Keratinocyte (primary cell): ENCODE measurements at regions not wholly inside any gene's neighbourhood (a gene's known extent, or its start where the extent isn't known, plus 50 kb on each side); places are given as distances from the start of the nearest gene placed in this dataset.

Experiments
- DNase-seq: peaks from one replicate; pipeline ENCODE4 v3.0.0-alpha.2; 2011; ENCODE audit warnings: low read depth, missing footprints, low spot score
- FAIRE-seq: peaks from 2 replicates; lab custom pipeline; 2011; peaks lifted over from hg19 to GRCh38; lab: Jason Lieb, UNC
- H2AFZ ChIP-seq: 2 replicates; pipeline ENCODE4 v1.6.0; 2012; ENCODE audit warnings: low read length, control low read depth, inconsistent platforms; ENCODE audit not compliant: control insufficient read depth
- H3K27ac ChIP-seq: 2 replicates; pipeline ENCODE4 v1.5.1; 2011; ENCODE audit warnings: low read length; ENCODE audit not compliant: control insufficient read depth, insufficient read depth
- H3K27me3 ChIP-seq: 3 replicates; pipeline ENCODE4 v1.6.0; 2011; ENCODE audit warnings: low read length; ENCODE audit not compliant: control insufficient read depth, insufficient read depth; ENCODE audit errors: extremely low read depth
- H3K36me3 ChIP-seq, 2 experiments: 2 replicates in 1 of 2; 3 replicates in 1 of 2; pipeline ENCODE4 v1.5.1; 2011; ENCODE audit warnings: low read length in 2 of 2, mild to moderate bottlenecking in 1 of 2; ENCODE audit not compliant: control insufficient read depth in 2 of 2, insufficient read depth in 2 of 2; ENCODE audit errors: extremely low read depth in 1 of 2
- H3K4me1 ChIP-seq: 3 replicates; pipeline ENCODE4 v1.5.1; 2011; ENCODE audit warnings: low read length; ENCODE audit not compliant: control insufficient read depth, insufficient read depth; ENCODE audit errors: extremely low read depth
- H3K4me2 ChIP-seq: 3 replicates; pipeline ENCODE4 v1.6.0; 2011; ENCODE audit warnings: low read depth, low read length; ENCODE audit not compliant: control insufficient read depth, insufficient read depth; ENCODE audit errors: extremely low read depth
- H3K4me3 ChIP-seq, 3 experiments: fragments of 200-600 bp in 1 of 3; sonication (generic) in 1 of 3; 2 replicates in 2 of 3; 3 replicates in 1 of 3; pipeline ENCODE4 v1.5.1; 2011 to 2016; ENCODE audit warnings: low read length in 3 of 3, mild to moderate bottlenecking in 3 of 3, control low read depth in 2 of 3, inconsistent platforms in 1 of 3, low read depth in 1 of 3, mixed read lengths in 1 of 3, mixed run types in 1 of 3, moderate library complexity in 1 of 3; ENCODE audit not compliant: control insufficient read depth in 2 of 3, insufficient read depth in 2 of 3; ENCODE audit errors: extremely low read depth in 1 of 3
- H3K79me2 ChIP-seq: 2 replicates; pipeline ENCODE4 v1.6.0; 2012; ENCODE audit warnings: low read length; ENCODE audit not compliant: control insufficient read depth, insufficient read depth
- H3K9ac ChIP-seq: 3 replicates; pipeline ENCODE4 v1.6.0; 2011; ENCODE audit warnings: low read length; ENCODE audit not compliant: control insufficient read depth, insufficient read depth; ENCODE audit errors: extremely low read depth
- H3K9me1 ChIP-seq: 3 replicates; pipeline ENCODE4 v1.6.0; 2011; ENCODE audit warnings: low read length; ENCODE audit not compliant: control insufficient read depth, insufficient read depth; ENCODE audit errors: extremely low read depth
- H3K9me3 ChIP-seq: 2 replicates; pipeline ENCODE4 v1.5.1; 2012; ENCODE audit warnings: low read depth, low read length; ENCODE audit not compliant: control insufficient read depth
- H4K20me1 ChIP-seq: 3 replicates; pipeline ENCODE4 v1.6.0; 2011; ENCODE audit warnings: low read length; ENCODE audit not compliant: control insufficient read depth, insufficient read depth; ENCODE audit errors: extremely low read depth
- CTCF ChIP-seq, 3 experiments: IDR thresholded peaks in 1 of 3; conservative IDR thresholded peaks in 1 of 3; optimal IDR thresholded peaks in 1 of 3; 2 replicates in 2 of 3; 3 replicates in 1 of 3; pipeline versions ENCODE3 to v1.5.1; 2011; ENCODE audit warnings: low read length in 3 of 3, mild to moderate bottlenecking in 3 of 3, moderate library complexity in 2 of 3, control low read depth in 1 of 3, inconsistent platforms in 1 of 3; ENCODE audit not compliant: insufficient read depth in 2 of 3; ENCODE audit errors: extremely low read depth in 1 of 3
- EZH2 ChIP-seq: IDR thresholded peaks from one replicate; pipeline ENCODE4 v1.6.1; 2012; ENCODE audit warnings: inconsistent platforms, mild to moderate bottlenecking, low read length, moderate library complexity
- dilution Hi-C: fragments of 300-500 bp; cut with MboI; formaldehyde crosslinking; loops from one replicate; pipeline ENCODE4 v1.7.0; 2020; ENCODE audit warnings: low sequenced_read_pairs; ENCODE audit not compliant: extremely low pct_ligation_motif_present

- no peak overlapping the region for H3K9ac ChIP-seq
- H3K9me1 ChIP-seq = no peaks in the 10 kb centered on the region
- FAIRE-seq (no peak), DNase-seq (no peak)
- no peak overlapping the region for H3K27ac ChIP-seq
- no peaks in the 10 kb centered on the region for H3K9me3 ChIP-seq
- no peaks in the 10 kb centered on the region for H3K36me3 ChIP-seq
- no peak overlapping the region for H2AFZ ChIP-seq
- no peaks in the 10 kb centered on the region for H3K79me2 ChIP-seq
- dilution Hi-C loops = no loop called here
- no peak overlapping the region for H3K4me2 ChIP-seq
- no peaks in the 10 kb centered on the region for H3K4me1 ChIP-seq
- H3K27me3 ChIP-seq = no peaks in the 10 kb centered on the region
- TF ChIP-seq EZH2 = no peak
- TF ChIP-seq CTCF (optimal IDR thresholded peaks at IDR 0.05 in 1 of 3, IDR thresholded peaks at IDR 0.05 in 1 of 3, conservative IDR thresholded peaks at IDR 0.05 in 1 of 3; ENCODE audit: extremely low read depth in 1 of 3, insufficient read depth in 2 of 3, low read length in 3 of 3) = no peak
- no peak overlapping the region for H3K4me3 ChIP-seq
- no peaks in the 10 kb centered on the region for H4K20me1 ChIP-seq
Observed at GRCh38 chr19:41500443-41500842, 57.5 kb downstream of the ERICH4 start.

- dilution Hi-C loops = no loop called here
- Histone ChIP-seq H3K4me3 (no peak overlapping the region), H3K9ac (no peak overlapping the region), H3K9me3 (no peaks in the 10 kb centered on the region), H3K27ac (no peak overlapping the region), H3K27me3 (no peaks in the 10 kb centered on the region), H3K36me3 (no peaks in the 10 kb centered on the region), H3K79me2 (no peaks in the 10 kb centered on the region), H3K4me2 (no peak overlapping the region), H3K9me1 (no peaks in the 10 kb centered on the region), H2AFZ (no peak overlapping the region), H4K20me1 (no peaks in the 10 kb centered on the region), H3K4me1 (no peaks in the 10 kb centered on the region)
- DNase-seq (no peak), FAIRE-seq (no peak)
- TF ChIP-seq CTCF (optimal IDR thresholded peaks at IDR 0.05 in 1 of 3, IDR thresholded peaks at IDR 0.05 in 1 of 3, conservative IDR thresholded peaks at IDR 0.05 in 1 of 3; ENCODE audit: extremely low read depth in 1 of 3, insufficient read depth in 2 of 3, low read length in 3 of 3) (no peak), EZH2 (no peak)
Observed at GRCh38 chr19:41501854-41502253, 58.9 kb downstream of the ERICH4 start.
